ENCODE measurements at regions not wholly inside any gene's neighbourhood (a gene's known extent, or its start where the extent isn't known, plus 50 kb on each side); places are given as distances from the start of the nearest gene placed in this dataset.

DNA sequence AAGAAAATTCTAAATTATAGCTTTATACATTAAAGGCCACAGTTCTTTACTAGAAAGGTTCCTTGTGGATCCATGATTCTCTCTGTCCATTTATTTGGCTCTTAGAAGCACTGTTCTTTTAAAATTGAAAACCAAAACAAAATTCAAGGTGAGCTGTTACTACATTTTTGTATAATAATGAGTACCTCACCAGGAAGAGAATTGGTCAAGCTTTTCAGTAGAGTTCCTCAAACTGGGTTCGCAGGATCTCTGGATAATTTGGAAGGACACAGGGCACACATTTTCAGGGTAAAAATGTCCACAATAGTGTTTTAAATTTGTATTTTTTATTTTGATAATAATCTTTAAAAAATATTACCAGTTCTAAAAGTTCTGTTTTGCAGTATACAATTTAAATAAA, 93.0 kb downstream of the PPP1R3A start:
- DNase-seq (ENCODE audit: low read depth) = no peak

DNA sequence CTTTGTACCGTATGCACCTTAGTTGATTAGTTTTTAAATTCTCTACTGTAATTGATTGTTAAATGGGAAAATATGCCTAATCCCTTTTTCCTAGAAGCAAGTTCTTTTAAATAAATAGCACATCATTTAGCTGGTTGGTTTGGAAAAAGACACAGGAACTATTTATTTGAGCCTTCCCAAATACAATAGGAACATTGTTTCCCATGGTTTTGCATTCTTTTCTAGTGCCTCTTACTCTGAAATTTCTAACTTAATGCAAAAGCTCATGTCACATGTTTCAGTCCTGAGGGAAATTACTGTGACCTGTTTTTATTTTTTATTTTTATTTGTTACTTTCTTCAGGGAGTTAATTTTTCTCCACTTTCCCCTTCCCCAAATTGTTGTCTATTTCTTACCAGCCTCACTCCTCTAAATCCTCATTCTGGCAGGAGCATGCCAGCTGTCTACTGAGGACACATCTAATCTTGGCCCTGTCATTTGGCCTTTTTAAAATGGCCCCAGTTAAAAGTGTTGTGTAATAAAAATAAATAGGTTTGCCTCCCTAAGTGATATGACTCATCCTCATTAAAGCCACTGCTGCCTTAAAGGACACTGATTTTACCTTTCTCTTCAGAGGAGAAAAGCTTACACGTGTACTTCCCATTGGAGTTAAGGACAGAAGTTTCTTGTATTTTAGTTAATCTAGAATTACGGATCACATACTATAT, 94.5 kb downstream of the PPP1R3A start:
- no peak for DNase-seq (ENCODE audit: low read depth)

DNA sequence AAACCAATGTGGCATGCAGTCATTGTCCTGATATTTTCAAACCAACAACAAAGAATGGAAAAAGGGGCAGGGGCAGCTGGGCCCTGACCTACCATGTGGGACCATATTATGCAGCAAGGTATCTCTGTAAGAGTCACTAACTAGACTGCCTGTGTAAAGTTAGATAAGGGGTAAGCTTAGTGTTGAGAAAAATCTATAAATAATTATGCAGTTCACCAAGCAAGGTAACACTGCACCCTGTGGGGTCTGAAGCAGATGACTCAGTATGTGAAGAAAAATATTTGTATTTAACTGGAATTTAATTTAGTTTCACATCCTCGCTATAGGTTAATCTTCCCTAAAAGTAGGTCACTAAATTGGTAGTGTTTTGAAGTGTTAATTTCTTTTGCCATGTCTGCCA, 99.3 kb downstream of the PPP1R3A start:
- no peak for DNase-seq (ENCODE audit: low read depth)

DNA sequence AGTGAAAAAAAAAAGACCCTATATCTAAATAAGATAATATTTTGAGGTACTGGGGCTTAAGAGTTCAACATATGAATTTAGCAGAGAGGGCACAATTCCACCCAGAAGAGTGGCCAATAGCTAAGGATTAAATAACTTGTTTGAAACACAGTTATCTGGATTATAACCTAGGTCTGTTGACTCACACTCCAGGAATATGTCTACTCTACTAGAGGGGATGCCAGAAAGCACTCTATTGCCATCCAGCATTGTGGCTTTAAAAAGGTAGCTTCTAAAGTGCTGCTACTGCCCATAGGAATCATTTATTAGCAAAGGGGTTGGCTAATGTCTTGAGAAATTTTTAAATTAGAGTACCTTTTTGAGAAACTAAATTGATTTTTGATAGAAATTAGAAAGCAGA, 102.2 kb downstream of the PPP1R3A start:
- DNase-seq (ENCODE audit: low read depth) = no peak

DNA sequence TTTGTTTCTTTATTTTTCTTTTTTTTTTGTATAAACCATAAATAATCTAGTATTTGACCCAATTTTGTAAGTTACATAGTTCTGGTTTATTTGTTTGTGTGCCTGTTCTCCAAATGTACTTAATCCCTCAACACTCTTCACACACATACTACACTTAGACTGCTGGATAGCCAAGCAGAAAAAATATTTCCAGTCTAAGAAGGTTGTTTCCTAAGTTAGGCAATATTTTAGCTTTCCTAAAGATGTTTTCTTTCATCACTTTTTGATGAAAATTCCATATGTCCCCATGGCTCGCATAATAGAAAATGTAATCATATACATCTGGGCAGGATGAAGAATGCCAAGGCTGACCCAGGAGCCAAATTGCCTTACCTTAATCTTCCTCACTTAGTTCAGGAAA, 105.3 kb downstream of the PPP1R3A start:
- no peak for DNase-seq (ENCODE audit: low read depth)

DNA sequence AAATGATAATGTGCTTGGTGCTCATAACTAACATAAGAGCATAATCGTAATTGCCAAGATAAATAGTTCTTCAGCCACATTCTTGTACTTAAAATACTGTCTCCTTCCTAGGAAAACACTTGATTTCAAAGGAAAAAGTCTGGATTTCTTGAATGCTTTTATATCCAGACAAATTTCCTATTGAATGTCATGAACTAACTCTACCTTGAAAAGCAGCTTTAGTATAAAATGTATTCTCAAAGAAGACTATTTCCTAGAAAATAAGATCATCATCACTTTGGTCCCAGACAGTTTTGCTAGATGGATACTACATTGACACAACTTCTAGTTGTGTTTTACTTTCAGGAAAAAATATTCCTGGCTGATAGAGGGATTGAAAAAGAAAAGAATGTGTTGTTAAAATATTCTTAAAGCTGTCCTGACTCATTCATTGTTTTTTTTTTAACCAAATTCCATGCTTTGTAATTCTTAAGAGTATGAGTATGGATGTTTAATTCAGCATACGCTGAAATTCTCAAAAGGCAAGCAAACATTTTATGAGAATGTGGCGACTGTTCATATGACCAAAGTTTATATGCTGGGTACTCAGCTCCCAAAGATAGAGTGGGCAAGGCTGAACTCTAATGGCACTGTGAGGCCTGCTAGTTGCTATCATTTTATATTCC, 106.1 kb downstream of the PPP1R3A start:
- no peak for DNase-seq (ENCODE audit: low read depth)

DNA sequence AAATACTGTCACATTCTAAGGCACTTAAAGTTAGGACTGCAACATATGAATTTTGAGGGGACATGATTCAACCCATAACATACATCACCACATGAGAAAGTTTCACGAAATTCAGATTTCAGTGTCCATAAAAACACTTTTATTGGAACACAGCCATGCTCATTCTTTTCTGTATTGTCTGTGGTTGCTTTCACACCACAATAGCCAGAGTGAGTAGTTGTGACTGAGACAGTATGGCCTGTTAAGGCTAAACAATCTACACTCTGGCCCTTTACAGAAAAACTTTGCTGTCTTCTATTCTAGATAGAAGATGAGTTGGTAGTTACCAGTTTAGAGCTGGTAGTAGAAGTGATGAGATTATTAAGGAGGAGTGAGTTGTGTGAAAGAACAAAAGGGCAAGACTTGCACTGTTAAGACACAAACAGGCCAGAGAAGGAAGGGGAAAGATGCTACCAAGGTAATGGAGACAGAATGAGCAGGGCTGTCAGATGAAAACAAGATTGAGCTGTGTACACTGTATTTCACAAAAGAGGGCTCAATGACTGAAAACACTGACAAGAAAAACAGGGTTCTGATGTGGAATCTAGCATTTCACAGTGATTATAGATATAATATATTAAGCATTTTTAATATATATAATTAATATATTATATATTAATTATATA, 108.6 kb downstream of the PPP1R3A start:
- DNase-seq (ENCODE audit: low read depth) = no peak

DNA sequence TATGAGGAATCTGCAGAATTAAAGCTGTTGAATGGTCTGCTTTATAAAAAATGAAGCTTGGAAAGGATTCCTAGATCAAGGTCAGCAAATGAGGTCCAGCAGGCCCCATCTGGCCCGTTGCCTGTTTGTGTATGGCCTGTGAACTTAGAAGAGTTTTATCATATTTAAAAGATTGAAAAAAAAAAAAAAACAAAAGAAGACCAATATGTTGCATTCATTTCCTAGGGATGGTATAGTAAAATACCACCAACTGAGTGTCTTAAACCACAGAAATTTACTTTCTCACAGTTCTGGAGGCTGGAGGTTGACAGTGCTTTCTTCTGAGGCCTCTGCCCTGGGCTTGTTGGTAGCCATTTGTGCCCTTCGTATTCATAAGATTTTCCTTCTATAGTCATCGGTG, 109.2 kb downstream of the PPP1R3A start:
- no peak for DNase-seq (ENCODE audit: low read depth)

DNA sequence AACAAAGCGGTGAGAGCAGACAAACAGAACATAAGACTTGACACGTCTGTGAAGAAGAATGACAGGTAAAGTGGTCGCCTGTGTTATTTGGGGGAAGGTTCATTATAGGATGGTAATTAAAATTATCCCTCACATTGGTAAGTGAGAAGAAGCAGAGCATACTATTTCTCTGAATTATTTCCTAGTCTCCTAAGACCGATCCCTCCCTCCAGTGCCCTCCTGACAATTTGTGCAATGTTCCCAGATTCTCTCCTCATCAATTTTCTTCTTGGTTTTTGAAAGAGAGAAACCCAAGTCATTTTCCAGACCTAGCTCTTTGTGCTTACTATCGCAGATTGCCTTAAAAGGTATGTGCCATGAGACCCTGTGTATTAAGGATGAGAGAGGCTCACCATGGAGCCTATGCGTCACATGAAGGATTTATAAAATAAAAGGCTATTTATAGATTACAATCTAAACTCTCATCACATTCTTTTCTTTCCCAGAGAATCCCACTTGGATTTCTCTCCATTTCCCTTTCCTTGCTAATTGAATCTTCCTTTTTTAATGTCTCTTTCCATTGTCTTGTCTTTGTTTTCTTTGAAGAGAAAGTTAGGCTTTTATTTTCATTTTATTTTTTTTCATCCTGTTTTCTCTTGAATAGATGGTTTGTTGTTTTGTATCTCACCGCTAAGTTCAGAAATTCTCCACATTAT, 112.0 kb downstream of the PPP1R3A start:
- DNase-seq (ENCODE audit: low read depth) = no peak

DNA sequence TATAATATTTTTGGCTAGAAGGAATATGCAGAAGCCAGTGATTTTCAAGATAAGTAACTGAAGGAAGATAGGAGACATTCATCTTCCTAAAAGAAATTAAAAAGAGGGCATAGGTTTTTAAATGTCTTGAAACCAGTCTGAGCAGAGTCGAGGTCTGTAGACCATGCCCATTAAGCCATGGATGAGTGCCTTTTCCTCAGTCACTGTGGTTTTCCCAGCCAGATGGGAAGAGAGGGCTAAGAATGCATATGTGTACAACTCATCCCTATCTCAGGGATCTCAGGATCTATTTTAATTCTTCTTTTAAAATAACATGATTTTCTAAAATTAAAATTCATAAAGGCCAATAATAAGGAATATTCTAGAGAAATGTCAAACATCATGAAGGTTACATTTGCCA, 112.8 kb downstream of the PPP1R3A start:
- no peak for DNase-seq (ENCODE audit: low read depth)

DNA sequence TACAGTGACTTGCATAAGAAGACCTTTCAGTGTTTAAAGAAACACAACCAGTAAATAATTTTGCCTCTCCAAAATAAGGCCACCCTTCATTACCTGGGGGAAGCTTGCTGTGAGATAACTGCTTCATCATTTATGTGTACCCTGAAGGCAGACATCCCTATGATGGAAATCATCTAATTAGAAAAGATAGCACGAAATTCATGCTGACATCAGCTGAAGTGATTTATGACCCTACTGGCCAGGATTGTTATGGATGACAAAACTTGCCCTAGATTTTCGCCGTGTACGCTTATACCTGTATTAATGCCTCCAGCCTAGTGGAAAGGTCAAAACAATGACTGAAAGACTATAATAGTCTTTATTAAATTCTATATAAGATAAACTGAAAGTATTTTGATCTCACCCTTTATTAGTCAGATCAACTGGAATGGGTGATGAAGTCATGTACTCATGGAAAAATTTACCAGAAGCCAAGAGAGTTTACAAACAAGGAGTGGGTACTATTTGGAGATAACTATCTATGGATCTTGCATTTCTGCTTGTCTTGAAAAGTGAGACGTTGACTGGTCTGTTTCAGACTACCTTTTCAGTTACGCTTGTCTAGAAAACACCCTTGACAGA, 114.2 kb downstream of the PPP1R3A start:
- no peak for DNase-seq (ENCODE audit: low read depth)

DNA sequence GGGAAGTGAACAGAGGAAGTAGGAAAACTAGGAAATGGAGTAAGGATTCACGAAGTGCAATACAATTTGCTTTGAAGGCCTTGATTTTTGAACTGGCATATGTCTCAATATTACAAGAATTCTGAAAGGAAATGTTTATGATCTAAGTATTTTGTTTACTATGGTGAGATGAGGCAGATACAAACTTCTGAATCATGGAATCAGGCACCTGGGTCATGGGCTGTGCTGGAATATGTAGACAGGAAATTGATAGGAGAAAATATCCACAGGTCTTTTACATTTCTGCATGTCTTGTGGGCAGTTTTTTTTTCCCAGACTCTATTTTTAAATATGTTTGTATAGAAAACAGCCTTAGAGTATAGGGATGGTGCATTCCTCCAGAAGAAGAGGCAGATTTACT, 117.1 kb downstream of the PPP1R3A start:
- no peak for DNase-seq (ENCODE audit: low read depth)

DNA sequence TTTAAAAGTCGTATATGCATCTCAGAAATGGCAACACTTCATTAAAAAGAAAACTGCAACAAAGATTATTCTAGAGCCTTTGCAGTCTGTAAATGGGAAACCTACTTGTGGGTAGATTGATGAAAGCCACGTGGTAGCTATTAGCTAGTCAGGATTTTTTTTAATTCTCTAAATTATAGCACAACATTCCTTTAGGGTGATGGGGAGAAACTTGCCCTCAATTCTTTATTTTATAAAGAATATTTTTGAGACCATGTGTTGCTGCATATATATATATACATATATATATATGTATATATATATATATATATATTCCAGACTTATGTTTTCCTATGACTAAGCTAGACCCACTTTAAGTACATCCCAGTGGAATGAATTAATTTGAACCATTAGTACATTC, 118.0 kb downstream of the PPP1R3A start:
- no peak for DNase-seq (ENCODE audit: low read depth)

DNA sequence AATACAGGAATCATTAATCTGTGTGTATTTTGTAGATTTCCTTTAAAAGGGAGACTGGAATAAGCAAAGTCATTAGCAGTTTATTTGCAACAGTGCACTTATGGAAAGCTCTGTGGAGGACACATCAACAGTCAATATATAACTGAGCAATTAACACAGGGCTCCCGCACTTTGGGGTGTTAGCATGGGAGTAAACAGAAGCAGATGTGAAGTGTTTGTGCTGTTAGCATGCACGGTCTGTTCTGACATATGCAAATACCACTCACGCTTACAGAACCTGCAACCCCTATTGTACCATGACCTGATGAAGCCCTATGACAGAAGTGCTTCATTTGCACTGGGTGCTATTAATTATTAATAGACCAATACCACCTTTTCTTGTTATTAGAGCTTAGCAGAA, 118.9 kb downstream of the PPP1R3A start:
- no peak for DNase-seq (ENCODE audit: low read depth)

DNA sequence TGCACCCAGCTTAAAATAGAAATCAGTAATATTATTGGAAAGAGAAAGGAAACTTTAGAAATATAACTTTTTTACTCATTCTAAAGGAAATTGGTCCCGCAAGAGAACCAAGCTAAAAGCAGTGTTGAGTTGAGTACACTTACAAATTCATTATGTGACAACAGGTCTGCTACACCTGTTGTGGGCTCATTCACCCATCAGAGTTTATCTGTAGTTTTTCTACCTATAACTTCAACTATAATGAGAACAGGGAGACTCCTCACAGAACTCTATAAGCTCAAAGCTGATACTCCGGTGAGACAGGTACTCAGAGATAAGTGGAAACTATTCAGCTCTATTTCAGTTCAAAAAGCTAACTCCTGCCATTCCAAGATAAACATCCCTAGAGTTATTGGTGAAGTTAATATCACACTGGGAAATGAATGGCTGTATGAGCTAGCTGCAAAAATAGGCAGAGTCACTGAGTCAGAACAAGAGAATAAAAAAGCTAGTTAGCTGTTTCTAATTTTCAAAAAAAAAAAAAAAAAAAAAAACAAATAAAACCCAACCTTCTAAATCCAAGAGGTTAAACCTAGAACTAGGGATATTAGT, 121.3 kb downstream of the PPP1R3A start:
- no peak for DNase-seq (ENCODE audit: low read depth)

DNA sequence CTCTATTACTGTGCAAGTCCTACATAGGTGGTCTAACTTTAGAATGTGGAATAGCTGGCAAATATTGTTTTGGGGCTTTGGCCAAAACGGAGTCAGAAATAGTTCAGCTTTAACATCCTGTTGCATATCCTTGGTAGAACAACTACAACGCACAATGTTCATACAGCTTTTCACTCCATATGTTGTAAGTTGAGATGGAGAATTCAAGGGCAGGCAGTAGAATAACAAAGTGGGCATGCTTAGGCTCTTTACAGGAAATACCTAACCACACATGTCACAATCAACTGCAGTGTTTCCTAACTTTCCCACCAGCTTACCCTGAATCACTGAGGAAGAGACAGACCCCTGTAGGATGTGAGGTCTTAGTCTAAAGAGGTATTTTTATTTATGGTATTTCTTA, 122.3 kb downstream of the PPP1R3A start:
- DNase-seq (ENCODE audit: low read depth) = no peak

DNA sequence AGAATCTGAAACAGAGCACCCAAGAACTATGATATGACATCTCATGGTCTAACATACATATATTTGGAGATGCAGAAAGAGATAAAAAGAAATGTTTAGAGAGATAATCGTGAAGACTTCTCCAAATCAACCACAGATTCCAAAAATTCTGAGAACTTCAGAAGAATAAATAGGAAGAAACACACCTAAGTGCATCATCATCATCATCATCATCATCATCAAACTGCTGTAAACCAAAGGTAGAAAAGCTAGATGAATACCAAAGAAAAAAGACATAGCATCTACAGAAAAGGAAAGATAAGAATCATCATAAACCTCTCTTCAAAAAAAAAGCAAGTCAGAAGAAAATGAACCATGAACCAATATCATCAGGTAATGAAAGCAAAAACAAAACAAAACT, 124.2 kb downstream of the PPP1R3A start:
- no peak for DNase-seq (ENCODE audit: low read depth)

DNA sequence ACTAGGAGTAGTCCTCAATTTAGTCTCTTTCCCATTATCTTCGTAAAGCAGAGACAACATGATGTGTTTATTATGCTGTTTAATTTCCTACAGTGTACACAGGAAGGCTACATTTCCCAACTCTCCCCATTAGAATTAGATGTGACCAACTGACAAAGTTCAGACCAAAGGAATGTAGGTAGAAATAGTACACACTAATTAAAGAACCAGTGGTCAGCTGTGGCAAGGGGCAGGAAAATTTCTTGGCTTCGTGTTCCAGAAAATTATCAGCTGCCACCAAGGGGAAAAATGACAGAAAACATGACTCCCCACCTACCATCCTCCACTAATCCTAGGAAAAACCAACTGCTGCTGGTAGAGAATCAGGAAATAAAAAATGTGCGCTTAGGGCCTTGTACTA, 125.6 kb downstream of the PPP1R3A start:
- DNase-seq (ENCODE audit: low read depth) = no peak

DNA sequence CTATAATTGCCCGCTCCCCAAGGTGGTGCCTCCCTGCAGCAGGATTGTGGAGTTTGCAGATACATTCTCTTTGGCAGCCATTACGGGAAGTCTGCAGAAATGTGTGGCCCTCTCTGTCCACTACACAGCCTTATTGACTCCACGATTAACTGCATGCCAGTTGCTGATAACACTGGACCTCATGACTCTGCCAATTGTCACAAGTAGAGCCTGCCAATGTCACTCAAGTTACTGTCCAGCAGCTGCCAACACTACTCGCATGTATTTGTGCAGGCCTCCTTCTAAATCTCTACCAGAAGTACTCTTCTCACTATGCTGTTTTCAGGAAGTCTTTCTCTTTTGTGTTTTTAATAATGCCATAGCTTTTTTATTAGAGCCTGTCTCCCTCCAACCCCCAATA, 128.8 kb downstream of the PPP1R3A start:
- no peak for DNase-seq (ENCODE audit: low read depth)

DNA sequence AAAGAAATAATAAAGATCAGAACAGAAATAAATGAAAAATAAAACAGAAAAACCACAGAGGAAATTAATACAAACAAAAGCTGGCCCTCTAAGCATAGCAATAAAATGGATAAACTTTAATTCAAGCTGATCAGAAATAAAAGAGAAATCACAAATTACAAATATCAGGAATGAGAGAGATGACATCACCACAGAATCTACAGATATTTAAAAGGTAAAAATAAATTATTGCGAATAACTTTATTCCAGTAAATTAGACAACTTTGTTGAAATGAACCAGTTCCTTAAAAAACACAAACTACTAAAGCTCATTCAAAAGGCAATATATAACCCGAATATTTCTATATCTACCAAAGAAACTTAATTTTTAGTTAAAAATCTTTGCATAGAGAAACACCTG, 131.7 kb downstream of the PPP1R3A start:
- DNase-seq (ENCODE audit: low read depth) = no peak

DNA sequence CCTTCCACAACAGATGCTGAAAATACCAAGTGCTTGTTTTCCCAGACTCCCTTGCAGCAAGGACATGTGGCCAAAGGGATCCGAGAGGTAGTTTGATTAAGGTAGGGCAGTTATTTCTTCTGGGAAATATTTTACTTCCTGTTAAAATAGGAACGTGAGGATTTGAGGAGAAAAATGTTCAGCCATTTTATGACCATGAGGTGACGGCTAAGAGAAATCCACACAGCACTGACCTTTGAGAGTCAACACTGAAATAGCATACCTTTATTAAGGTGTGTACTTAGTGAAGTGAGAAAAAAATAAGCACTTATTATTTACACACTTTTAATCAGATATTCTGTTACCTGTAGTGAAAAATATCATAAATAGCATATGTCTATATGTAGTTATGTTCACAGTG, 133.9 kb downstream of the PPP1R3A start:
- DNase-seq (ENCODE audit: low read depth) = no peak

DNA sequence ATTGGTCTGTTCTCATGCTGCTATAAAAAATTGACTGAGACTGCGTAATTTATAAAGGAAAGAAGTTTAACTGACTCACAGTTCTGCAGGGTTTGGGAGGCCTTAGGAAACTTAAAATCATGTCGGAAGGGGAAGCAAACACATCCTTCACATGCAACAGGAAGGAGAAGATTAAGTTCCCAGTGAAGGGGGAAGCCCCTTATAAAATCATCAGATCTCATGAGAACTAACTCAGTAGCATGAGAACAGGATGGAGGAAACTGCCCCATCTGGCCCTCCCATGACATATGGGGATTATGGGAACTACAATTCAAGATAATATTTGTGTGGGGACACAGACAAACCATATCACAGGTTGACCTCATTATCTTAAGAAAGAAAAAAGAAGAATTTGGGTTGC, 134.5 kb downstream of the PPP1R3A start:
- DNase-seq (ENCODE audit: low read depth) = no peak

Measured in T follicular helper cell (primary cell).